HCT116 (cell line): ENCODE measurements at regions not wholly inside any gene's neighbourhood (a gene's known extent, or its start where the extent isn't known, plus 50 kb on each side); places are given as distances from the start of the nearest gene placed in this dataset.

Source experiments
- ATAC-seq: fragments of 200-7000 bp; cut with Tn5 transposase; 2 replicates; pipeline ENCODE4 v1.9.1; 2020; ENCODE audit warnings: mild to moderate bottlenecking, moderate library complexity
- BruUV-seq: library from RNA; stranded (reverse); fragments of 400-500 nt; replicated peaks from 2 replicates; lab custom pipeline; 2021; lab: Mats Ljungman, UMichigan
- CTCF ChIA-PET: fragments of 300-600 bp; sonication (Branson Sonifier 250); formaldehyde crosslinking; loops from one replicate; lab custom pipeline; 2021; ENCODE audit warnings: antibody characterized with exemption; lab: Charles Lee
- POLR2A ChIA-PET: fragments of 300-600, 350-600 bp; sonication (Branson Sonifier 250); formaldehyde crosslinking; loops from one replicate; lab custom pipeline; 2021; ENCODE audit warnings: antibody characterized with exemption; lab: Charles Lee
- RAD21 ChIA-PET, 2 experiments: fragments of 300-600 bp; sonication (Branson Sonifier 250); formaldehyde crosslinking; loops; one replicate each; lab custom pipeline; 2023; ENCODE audit warnings: low total read pairs in 2 of 2; ENCODE audit not compliant: uncharacterized antibody in 2 of 2, unreplicated experiment in 2 of 2, low non-redundant PET in 1 of 2; lab: Charles Lee
- DNase-seq: peaks from one replicate; pipeline ENCODE4 v3.0.0-alpha.2; 2010; ENCODE audit warnings: low read depth, low spot score
- H2AFZ ChIP-seq: fragments of 200-600 bp; shearing (Covaris generic), sonication (generic); 2 replicates; pipeline ENCODE4 v1.6.1; 2017; ENCODE audit warnings: low read depth, mixed run types, mixed read lengths, antibody characterized with exemption, low read length; ENCODE audit not compliant: poor library complexity, severe bottlenecking
- H3K27ac ChIP-seq: 2 replicates; pipeline ENCODE4 v1.5.1; 2012; ENCODE audit warnings: low read depth, low read length
- H3K27me3 ChIP-seq: fragments of 200-600 bp; sonication (generic); 2 replicates; pipeline ENCODE4 v1.6.1; 2016; ENCODE audit warnings: mixed run types, low read length, mixed read lengths; ENCODE audit not compliant: insufficient read depth
- H3K36me3 ChIP-seq, 2 experiments: fragments of 200-500 bp in 1 of 2; fragments of 200-600 bp in 1 of 2; sonication (Bioruptor generic) in 1 of 2; sonication (generic) in 1 of 2; 2 replicates each; pipeline versions ENCODE4 v1.5.1 to v1.6.1; 2014 to 2016; ENCODE audit warnings: low read length in 2 of 2, inconsistent platforms in 1 of 2, mixed read lengths in 1 of 2, mixed run types in 1 of 2; ENCODE audit not compliant: insufficient read depth in 2 of 2, control insufficient read depth in 1 of 2
- H3K4me1 ChIP-seq, 2 experiments: fragments of 200-600 bp in 1 of 2; sonication (generic) in 1 of 2; 2 replicates each; pipeline versions ENCODE4 v1.5.1 to v1.6.1; 2012 to 2017; ENCODE audit warnings: low read length in 2 of 2, inconsistent platforms in 1 of 2, mild to moderate bottlenecking in 1 of 2, mixed read lengths in 1 of 2, mixed run types in 1 of 2, moderate library complexity in 1 of 2; ENCODE audit not compliant: insufficient read depth in 2 of 2, control insufficient read depth in 1 of 2
- H3K4me2 ChIP-seq: fragments of 200-600 bp; sonication (generic); 2 replicates; pipeline ENCODE4 v1.6.1; 2017; ENCODE audit warnings: mixed run types, low read length, mixed read lengths
- H3K4me3 ChIP-seq, 2 experiments: fragments of 200-600 bp in 1 of 2; sonication (generic) in 1 of 2; replicated peaks in 1 of 2; 2 replicates each; pipeline ENCODE4 v1.5.1; 2011 to 2016; ENCODE audit warnings: low read length in 2 of 2, control low read depth in 1 of 2, low read depth in 1 of 2, mild to moderate bottlenecking in 1 of 2, mixed read lengths in 1 of 2, mixed run types in 1 of 2
- H3K79me2 ChIP-seq: fragments of 200-600 bp; sonication (generic); 2 replicates; pipeline ENCODE4 v1.6.1; 2017; ENCODE audit warnings: mild to moderate bottlenecking, mixed run types, low read length, moderate library complexity, mixed read lengths; ENCODE audit not compliant: insufficient read depth
- H3K9ac ChIP-seq: fragments of 200-600 bp; sonication (generic); 2 replicates; pipeline ENCODE4 v1.6.1; 2016; ENCODE audit warnings: low read length, mixed read lengths
- H3K9me2 ChIP-seq: fragments of 200-600 bp; sonication (generic), shearing (Covaris generic); 2 replicates; pipeline ENCODE4 v1.6.1; 2017; ENCODE audit warnings: mixed run types, mild to moderate bottlenecking, moderate library complexity; ENCODE audit not compliant: insufficient read depth
- H3K9me3 ChIP-seq, 2 experiments: fragments of 200-500 bp in 1 of 2; fragments of 200-600 bp in 1 of 2; sonication (Bioruptor generic) in 1 of 2; sonication (generic) in 1 of 2; 2 replicates each; pipeline ENCODE4 v1.6.1; 2014 to 2017; ENCODE audit warnings: low read length in 2 of 2, mixed read lengths in 2 of 2, inconsistent platforms in 1 of 2, low read depth in 1 of 2, mild to moderate bottlenecking in 1 of 2, mixed run types in 1 of 2, moderate library complexity in 1 of 2; ENCODE audit not compliant: control insufficient read depth in 1 of 2, insufficient read depth in 1 of 2
- H4K20me1 ChIP-seq: fragments of 200-600 bp; sonication (generic), shearing (Covaris generic); 2 replicates; pipeline ENCODE4 v1.6.1; 2017; ENCODE audit warnings: mixed run types, mild to moderate bottlenecking, moderate library complexity; ENCODE audit not compliant: insufficient read depth
- CBX3 ChIP-seq: IDR thresholded peaks from 2 replicates; pipeline ENCODE4 v1.6.1; 2012; ENCODE audit warnings: low read depth
- CEBPB ChIP-seq: IDR thresholded peaks from 2 replicates; pipeline ENCODE4 v1.6.1; 2012; ENCODE audit warnings: low read depth
- EZH2phosphoT487 ChIP-seq: fragments of 200-600 bp; IDR thresholded peaks from 2 replicates; pipeline ENCODE4 v1.6.1; 2018; ENCODE audit warnings: antibody characterized with exemption, borderline replicate concordance
- JUND ChIP-seq: IDR thresholded peaks from 2 replicates; pipeline ENCODE4 v1.6.1; 2012
- SIN3A ChIP-seq: IDR thresholded peaks from 2 replicates; pipeline ENCODE4 v1.6.1; 2012; ENCODE audit warnings: low read depth
- SP1 ChIP-seq: IDR thresholded peaks from 2 replicates; pipeline ENCODE4 v1.6.1; 2012; ENCODE audit warnings: low read depth
- TCF7L2 ChIP-seq: IDR thresholded peaks from 2 replicates; pipeline ENCODE4 v1.7.0; 2011; ENCODE audit warnings: borderline replicate concordance, inconsistent platforms; ENCODE audit not compliant: insufficient read depth, insufficient read length; ENCODE audit errors: extremely low read depth
- YY1 ChIP-seq: IDR thresholded peaks from 2 replicates; pipeline ENCODE4 v1.6.1; 2011; ENCODE audit warnings: low read length, low read depth, moderate library complexity, mild to moderate bottlenecking; ENCODE audit not compliant: insufficient replicate concordance; ENCODE audit errors: extremely low read depth
- ZFX ChIP-seq: fragments of 450-650 bp; IDR thresholded peaks from 2 replicates; pipeline ENCODE4 v1.6.1; 2017
- ZNF274 ChIP-seq: fragments of 200-500 bp; sonication (Bioruptor generic); IDR thresholded peaks from 2 replicates; pipeline ENCODE4 v1.6.1; 2014; ENCODE audit warnings: mild to moderate bottlenecking, low read depth, low read length, inconsistent platforms
- intact Hi-C: fragments of 100-400 bp; cut with micrococcal nuclease; formaldehyde crosslinking; loops from 2 replicates; pipeline ENCODE4 v1.10.0; 2022
- TF ChIP-seq, protein P1 (sequence below): IDR thresholded peaks from 2 replicates; pipeline ENCODE4 v1.6.1; 2011; ENCODE audit warnings: mild to moderate bottlenecking, low read length, moderate library complexity; ENCODE audit not compliant: insufficient replicate concordance; ENCODE audit errors: extremely low read depth
- TF ChIP-seq, protein P2 (sequence below): IDR thresholded peaks from 2 replicates; pipeline ENCODE4 v1.6.1; 2012
- TF ChIP-seq, protein P3 (sequence below): IDR thresholded peaks from 2 replicates; pipeline ENCODE4 v1.6.1; 2012
- TF ChIP-seq, protein P4 (sequence below), 3 experiments: fragments of 200-600 bp in 1 of 3; sonication (generic) in 1 of 3; IDR thresholded peaks in 2 of 3; conservative IDR thresholded peaks in 1 of 3; 2 replicates each; pipeline ENCODE4 v1.5.1; 2012 to 2017; ENCODE audit warnings: low read depth in 2 of 3, low read length in 2 of 3, antibody characterized with exemption in 1 of 3, borderline replicate concordance in 1 of 3, control low read depth in 1 of 3, mild to moderate bottlenecking in 1 of 3, mixed read lengths in 1 of 3, mixed run types in 1 of 3, moderate library complexity in 1 of 3; ENCODE audit not compliant: insufficient read depth in 1 of 3

DNA sequence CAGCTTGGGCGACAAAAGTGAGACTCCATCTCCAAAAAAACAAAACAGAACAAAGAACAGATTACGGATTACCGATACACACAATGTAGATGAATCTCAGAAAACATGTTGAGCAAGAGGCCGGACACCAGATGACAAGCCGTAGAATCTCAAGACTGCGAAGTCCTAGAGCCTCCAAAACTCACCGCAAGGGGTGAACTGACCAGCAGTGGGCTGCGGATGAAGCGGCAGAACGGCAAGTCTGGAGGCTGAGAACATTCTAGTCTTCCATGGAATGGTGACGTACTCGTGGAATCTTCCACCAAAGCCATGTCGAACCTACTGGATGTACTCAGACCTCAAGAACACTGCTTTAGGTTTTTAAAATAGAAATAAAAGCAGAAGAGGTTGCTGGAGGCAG is 198.8 kb downstream of the NDUFA10 start:
- RAD21 ChIA-PET: no interaction called here
- TF ChIP-seq CBX3 (no peak), YY1 (no peak), SIN3A (no peak), ZFX (no peak), CEBPB (no peak), SP1 (no peak), TCF7L2 (no peak), EZH2phosphoT487 (no peak), ZNF274 (no peak), JUND (no peak)
- TF ChIP-seq, protein P1, sequence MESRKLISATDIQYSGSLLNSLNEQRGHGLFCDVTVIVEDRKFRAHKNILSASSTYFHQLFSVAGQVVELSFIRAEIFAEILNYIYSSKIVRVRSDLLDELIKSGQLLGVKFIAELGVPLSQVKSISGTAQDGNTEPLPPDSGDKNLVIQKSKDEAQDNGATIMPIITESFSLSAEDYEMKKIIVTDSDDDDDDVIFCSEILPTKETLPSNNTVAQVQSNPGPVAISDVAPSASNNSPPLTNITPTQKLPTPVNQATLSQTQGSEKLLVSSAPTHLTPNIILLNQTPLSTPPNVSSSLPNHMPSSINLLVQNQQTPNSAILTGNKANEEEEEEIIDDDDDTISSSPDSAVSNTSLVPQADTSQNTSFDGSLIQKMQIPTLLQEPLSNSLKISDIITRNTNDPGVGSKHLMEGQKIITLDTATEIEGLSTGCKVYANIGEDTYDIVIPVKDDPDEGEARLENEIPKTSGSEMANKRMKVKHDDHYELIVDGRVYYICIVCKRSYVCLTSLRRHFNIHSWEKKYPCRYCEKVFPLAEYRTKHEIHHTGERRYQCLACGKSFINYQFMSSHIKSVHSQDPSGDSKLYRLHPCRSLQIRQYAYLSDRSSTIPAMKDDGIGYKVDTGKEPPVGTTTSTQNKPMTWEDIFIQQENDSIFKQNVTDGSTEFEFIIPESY: no peak
- TF ChIP-seq, protein P2, sequence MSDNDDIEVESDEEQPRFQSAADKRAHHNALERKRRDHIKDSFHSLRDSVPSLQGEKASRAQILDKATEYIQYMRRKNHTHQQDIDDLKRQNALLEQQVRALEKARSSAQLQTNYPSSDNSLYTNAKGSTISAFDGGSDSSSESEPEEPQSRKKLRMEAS: no peak
- TF ChIP-seq, protein P3, sequence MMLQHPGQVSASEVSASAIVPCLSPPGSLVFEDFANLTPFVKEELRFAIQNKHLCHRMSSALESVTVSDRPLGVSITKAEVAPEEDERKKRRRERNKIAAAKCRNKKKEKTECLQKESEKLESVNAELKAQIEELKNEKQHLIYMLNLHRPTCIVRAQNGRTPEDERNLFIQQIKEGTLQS: no peak
- TF ChIP-seq, protein P4, sequence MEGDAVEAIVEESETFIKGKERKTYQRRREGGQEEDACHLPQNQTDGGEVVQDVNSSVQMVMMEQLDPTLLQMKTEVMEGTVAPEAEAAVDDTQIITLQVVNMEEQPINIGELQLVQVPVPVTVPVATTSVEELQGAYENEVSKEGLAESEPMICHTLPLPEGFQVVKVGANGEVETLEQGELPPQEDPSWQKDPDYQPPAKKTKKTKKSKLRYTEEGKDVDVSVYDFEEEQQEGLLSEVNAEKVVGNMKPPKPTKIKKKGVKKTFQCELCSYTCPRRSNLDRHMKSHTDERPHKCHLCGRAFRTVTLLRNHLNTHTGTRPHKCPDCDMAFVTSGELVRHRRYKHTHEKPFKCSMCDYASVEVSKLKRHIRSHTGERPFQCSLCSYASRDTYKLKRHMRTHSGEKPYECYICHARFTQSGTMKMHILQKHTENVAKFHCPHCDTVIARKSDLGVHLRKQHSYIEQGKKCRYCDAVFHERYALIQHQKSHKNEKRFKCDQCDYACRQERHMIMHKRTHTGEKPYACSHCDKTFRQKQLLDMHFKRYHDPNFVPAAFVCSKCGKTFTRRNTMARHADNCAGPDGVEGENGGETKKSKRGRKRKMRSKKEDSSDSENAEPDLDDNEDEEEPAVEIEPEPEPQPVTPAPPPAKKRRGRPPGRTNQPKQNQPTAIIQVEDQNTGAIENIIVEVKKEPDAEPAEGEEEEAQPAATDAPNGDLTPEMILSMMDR (IDR thresholded peaks at IDR 0.05 in 2 of 3, conservative IDR thresholded peaks at IDR 0.05 in 1 of 3; ENCODE audit: borderline replicate concordance in 1 of 3, insufficient read depth in 1 of 3, low read depth in 2 of 3, low read length in 2 of 3): no peak
- TF ChIP-seq, all 23 proteins: peak for 0
- ChIA-PET CTCF (no interaction called here), POLR2A (no interaction called here)
- no peak overlapping the region for H3K9ac ChIP-seq
- H3K9me2 ChIP-seq: no peaks in the 10 kb centered on the region
- intact Hi-C loops: no loop called here
- no peaks in the 10 kb centered on the region for H3K79me2 ChIP-seq
- H4K20me1 ChIP-seq: no peaks in the 10 kb centered on the region
- peaks cover 10 to 19% of the 10 kb centered on the region in 2 experiments; a peak in 3 of 4 replicates for H3K4me1 ChIP-seq
- DNase-seq (no peak), ATAC-seq (no peak)
- H3K9me3 ChIP-seq: no peaks in the 10 kb centered on the region
- H3K36me3 ChIP-seq: no peaks in the 10 kb centered on the region
- no TSS peak for BruUV-seq
- H3K27me3 ChIP-seq: peaks cover 18% of the 10 kb centered on the region; the same call in 1 of the 2 replicates
- H3K4me3 ChIP-seq: no peak overlapping the region
- H3K4me2 ChIP-seq: no peak overlapping the region
- no peak overlapping the region for H2AFZ ChIP-seq
- H3K27ac ChIP-seq: no peak overlapping the region
